B cell (primary cell): ENCODE measurements at regions not wholly inside any gene's neighbourhood (a gene's known extent, or its start where the extent isn't known, plus 50 kb on each side); places are given as distances from the start of the nearest gene placed in this dataset.

Experiments used
- ATAC-seq: fragments of 200-7000 bp; cut with Tn5 transposase; one replicate; pipeline ENCODE4 v1.10.0; 2021; ENCODE audit warnings: low read depth, mild to moderate bottlenecking, moderate number of reproducible peaks, moderate library complexity
- CTCF ChIA-PET: fragments of 350-600 bp; sonication (Branson Sonifier 250); formaldehyde crosslinking; loops from one replicate; lab custom pipeline; 2021; ENCODE audit warnings: antibody characterized with exemption, inconsistent platforms; lab: Charles Lee
- POLR2A ChIA-PET: fragments of 350-600 bp; sonication (Branson Sonifier 250); formaldehyde crosslinking; loops from one replicate; lab custom pipeline; 2021; ENCODE audit warnings: antibody characterized with exemption; lab: Charles Lee
- DNase-seq: peaks from one replicate; pipeline ENCODE4 v3.0.0; 2013
- H2AFZ ChIP-seq: 2 replicates; pipeline ENCODE4 v1.6.1; 2012; ENCODE audit warnings: mild to moderate bottlenecking, low read depth, low read length; ENCODE audit not compliant: insufficient read depth, poor library complexity, severe bottlenecking
- H3K27ac ChIP-seq, 2 donors: 1 replicate in 1 of 2; 2 replicates in 1 of 2; pipeline ENCODE4 v1.5.1; 2012 to 2013; ENCODE audit warnings: low read length in 2 of 2, mild to moderate bottlenecking in 2 of 2, moderate library complexity in 1 of 2
- H3K27me3 ChIP-seq, 4 experiments: fragments of 200-600 bp in 1 of 4; sonication (generic) in 1 of 4; replicated peaks in 1 of 4; 1 replicate in 2 of 4; 2 replicates in 2 of 4; pipeline versions ENCODE4 v1.6.1 to v1.7.0; 2013 to 2016; ENCODE audit warnings: low read length in 3 of 4, mild to moderate bottlenecking in 2 of 4, mixed read lengths in 1 of 4, moderate library complexity in 1 of 4; ENCODE audit not compliant: insufficient read depth in 4 of 4, control insufficient read depth in 3 of 4; ENCODE audit errors: control extremely low read depth in 1 of 4
- H3K36me3 ChIP-seq, 2 experiments: replicated peaks in 1 of 2; 1 replicate in 1 of 2; 2 replicates in 1 of 2; pipeline versions ENCODE4 v1.6.1 to v1.7.1; 2013; ENCODE audit warnings: low read length in 1 of 2; ENCODE audit not compliant: insufficient read depth in 2 of 2, control insufficient read depth in 1 of 2; ENCODE audit errors: control extremely low read depth in 1 of 2, extremely low read depth in 1 of 2
- H3K4me1 ChIP-seq, 2 donors: fragments of 200-600 bp in 1 of 2; sonication (generic) in 1 of 2; 1 replicate in 1 of 2; 2 replicates in 1 of 2; pipeline versions ENCODE4 v1.5.1 to v1.6.1; 2013 to 2017; ENCODE audit warnings: low read length in 2 of 2; ENCODE audit not compliant: control insufficient read depth in 2 of 2, insufficient read depth in 2 of 2
- H3K4me2 ChIP-seq: replicated peaks from 2 replicates; pipeline ENCODE3; 2012; ENCODE audit warnings: mild to moderate bottlenecking, low read depth, low read length; ENCODE audit not compliant: poor library complexity, severe bottlenecking
- H3K4me3 ChIP-seq, 5 experiments: fragments of 200-600 bp in 1 of 5; sonication (generic) in 1 of 5; 1 replicate in 3 of 5; 2 replicates in 2 of 5; pipeline versions ENCODE4 v1.5.1 to v1.7.0; 2011 to 2016; ENCODE audit warnings: low read length in 4 of 5, mild to moderate bottlenecking in 4 of 5, low read depth in 2 of 5, control low read depth in 1 of 5, moderate library complexity in 1 of 5; ENCODE audit not compliant: insufficient read depth in 1 of 5; ENCODE audit errors: control extremely low read depth in 1 of 5, extremely low read depth in 1 of 5
- H3K79me2 ChIP-seq: fragments of 200-600 bp; sonication (generic); one replicate; pipeline ENCODE4 v1.6.0; 2016; ENCODE audit warnings: low read length; ENCODE audit not compliant: control insufficient read depth, insufficient read depth
- H3K9ac ChIP-seq: fragments of 200-600 bp; sonication (generic); 2 replicates; pipeline ENCODE4 v1.6.1; 2017; ENCODE audit warnings: mild to moderate bottlenecking, low read length, moderate library complexity
- H3K9me3 ChIP-seq, 3 donors: one replicate each; pipeline versions ENCODE4 v1.6.1 to v1.7.1; 2013; ENCODE audit warnings: low read length in 2 of 3; ENCODE audit not compliant: control insufficient read depth in 2 of 3, insufficient read depth in 1 of 3; ENCODE audit errors: control extremely low read depth in 1 of 3
- H4K20me1 ChIP-seq: 2 replicates; pipeline ENCODE4 v1.6.0; 2012; ENCODE audit warnings: mild to moderate bottlenecking, low read length; ENCODE audit not compliant: insufficient read depth, control insufficient read depth, poor library complexity, severe bottlenecking
- H3K27ac Mint-ChIP-seq: one replicate; pipeline ENCODE4 v1.8.0; 2021; ENCODE audit warnings: mixed read lengths
- H3K27me3 Mint-ChIP-seq: one replicate; pipeline ENCODE4 v1.8.0; 2021; ENCODE audit warnings: mixed read lengths
- H3K4me1 Mint-ChIP-seq: one replicate; pipeline ENCODE4 v1.8.0; 2021; ENCODE audit warnings: mixed read lengths
- H3K4me3 Mint-ChIP-seq: one replicate; pipeline ENCODE4 v1.8.0; 2021; ENCODE audit warnings: mixed read lengths
- H3K9me3 Mint-ChIP-seq: one replicate; pipeline ENCODE4 v1.8.0; 2022; ENCODE audit warnings: mixed read lengths; ENCODE audit not compliant: insufficient read depth
- CTCF ChIP-seq: fragments of 200-600 bp; IDR thresholded peaks from one replicate; pipeline ENCODE4 v1.8.0; 2022; ENCODE audit warnings: antibody characterized with exemption, mild to moderate bottlenecking
- EZH2 ChIP-seq: IDR thresholded peaks from 2 replicates; pipeline ENCODE4 v1.6.1; 2012; ENCODE audit warnings: borderline replicate concordance, low read depth, mild to moderate bottlenecking, moderate library complexity, low read length; ENCODE audit not compliant: insufficient read depth, poor library complexity, severe bottlenecking
- WGBS: methylation state at CpG from one replicate; pipeline ENCODE4 v1.1.5; 2013; ENCODE audit warnings: missing lambda C conversion rate; ENCODE audit not compliant: insufficient coverage; 5-methylcytosine and 5-hydroxymethylcytosine counted together
- intact Hi-C: fragments of 100-400 bp; cut with micrococcal nuclease; formaldehyde crosslinking; loops from one replicate; pipeline ENCODE4 v1.10.0; 2022

GRCh38 chr6:5851261-5851757, 155.4 kb downstream of the NRN1 start:
- Mint-ChIP-seq H3K27me3 (peaks cover 7% of the 10 kb centered on the region), H3K27ac (no peak overlapping the region), H3K4me1 (peaks cover 11% of the 10 kb centered on the region), H3K9me3 (no peaks in the 10 kb centered on the region), H3K4me3 (peak overlapping the region; percentile 90)
- peak overlapping the region; percentile 91 for H2AFZ ChIP-seq
- peak overlapping the region in 1 of 2 donors; percentile 49 for H3K27ac ChIP-seq
- H3K36me3 ChIP-seq, result no peaks in the 10 kb centered on the region
- peak overlapping the region; percentile 76 for H3K9ac ChIP-seq
- H3K27me3 ChIP-seq, result peaks cover 0 to 24% (median 10%) of the 10 kb centered on the region in 4 experiments
- H3K9me3 ChIP-seq, result peaks cover 0 to 2% (median 0%) of the 10 kb centered on the region in 3 donors
- ChIA-PET CTCF (no interaction called here), POLR2A (no interaction called here)
- peak overlapping the region; percentile 89 for H3K4me2 ChIP-seq
- no peaks in the 10 kb centered on the region for H4K20me1 ChIP-seq
- ATAC-seq, result peak; percentile 97
- DNase-seq, result peak; percentile 70
- H3K4me1 ChIP-seq, result peaks cover 5 to 13% of the 10 kb centered on the region in 2 donors
- intact Hi-C loops, result no loop called here
- WGBS, result 6% methylated on average over 34 of the region's 34 CpGs
- TF ChIP-seq EZH2, result no peak
- TF ChIP-seq CTCF, result no peak
- no peaks in the 10 kb centered on the region for H3K79me2 ChIP-seq
- H3K4me3 ChIP-seq, result peak overlapping the region; percentile 40 to 74 (median 56)

DNA sequence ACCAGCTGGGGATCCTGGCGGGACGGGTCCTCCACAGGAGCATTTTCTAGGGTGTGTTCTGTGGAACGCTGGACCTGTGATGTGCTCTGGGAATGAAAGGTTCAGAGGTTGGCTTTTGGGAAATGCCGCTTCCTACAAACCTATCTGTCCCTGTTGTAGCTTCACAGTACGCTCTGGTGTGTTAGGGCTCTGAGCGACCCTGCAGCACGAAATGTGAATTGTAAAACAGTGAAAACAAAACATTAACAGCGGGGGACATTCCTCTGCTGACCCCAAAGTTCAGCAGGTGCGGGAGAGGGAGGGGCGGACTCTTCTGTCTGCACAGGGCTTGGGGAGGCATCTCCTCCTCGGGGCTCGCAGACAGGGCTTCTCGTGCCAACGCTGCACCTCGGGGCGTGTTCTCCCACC, 155.9 kb downstream of the NRN1 start:
- H3K27me3 Mint-ChIP-seq, result peaks cover 7% of the 10 kb centered on the region
- POLR2A ChIA-PET, result no interaction called here
- H3K27ac Mint-ChIP-seq, result no peak overlapping the region
- H3K79me2 ChIP-seq, result no peaks in the 10 kb centered on the region
- no peak overlapping the region for H3K27ac ChIP-seq
- DNase-seq (no peak), ATAC-seq (peak; percentile 53)
- CTCF ChIA-PET, result no interaction called here
- no peaks in the 10 kb centered on the region for H3K9me3 Mint-ChIP-seq
- H3K9me3 ChIP-seq, result peaks cover 0 to 2% (median 0%) of the 10 kb centered on the region in 3 donors
- 4% methylated on average over 6 of the region's 16 CpGs for WGBS
- no peaks in the 10 kb centered on the region for H3K36me3 ChIP-seq
- peaks cover 11% of the 10 kb centered on the region for H3K4me1 Mint-ChIP-seq
- peaks cover 0 to 24% (median 10%) of the 10 kb centered on the region in 4 experiments for H3K27me3 ChIP-seq
- H3K4me1 ChIP-seq, result peaks cover 5 to 13% of the 10 kb centered on the region in 2 donors
- peak overlapping the region; percentile 89 for H3K4me2 ChIP-seq
- intact Hi-C loops, result no loop called here
- TF ChIP-seq CTCF, result no peak
- TF ChIP-seq EZH2, result no peak
- H3K4me3 Mint-ChIP-seq, result peak overlapping the region; percentile 90
- peak overlapping the region; percentile 76 for H3K9ac ChIP-seq
- peak overlapping the region; percentile 91 for H2AFZ ChIP-seq
- no peaks in the 10 kb centered on the region for H4K20me1 ChIP-seq
- H3K4me3 ChIP-seq, result peak overlapping the region; percentile 40 to 74 (median 56)
